OCI-LY1 (cell line): ENCODE measurements at regions not wholly inside any gene's neighbourhood (a gene's known extent, or its start where the extent isn't known, plus 50 kb on each side); places are given as distances from the start of the nearest gene placed in this dataset.

Source experiments
- H2AFZ ChIP-seq: fragments of 200-600 bp; sonication (generic), shearing (Covaris generic); 2 replicates; pipeline ENCODE4 v1.6.0; 2014; ENCODE audit warnings: antibody characterized with exemption, mild to moderate bottlenecking, low read length
- H3F3A ChIP-seq: fragments of 200-600 bp; sonication (generic), shearing (Covaris generic); 2 replicates; pipeline ENCODE4 v1.6.0; 2014; ENCODE audit warnings: mild to moderate bottlenecking, antibody characterized with exemption, low read length, moderate library complexity; ENCODE audit not compliant: insufficient read depth
- H3K27ac ChIP-seq: fragments of 200-600 bp; sonication (generic); 2 replicates; pipeline ENCODE4 v1.5.1; 2014; ENCODE audit warnings: low read length, mixed run types, mild to moderate bottlenecking, low read depth; ENCODE audit not compliant: poor library complexity, severe bottlenecking
- H3K27me3 ChIP-seq: fragments of 200-600 bp; sonication (generic); 2 replicates; pipeline ENCODE4 v1.6.0; 2014; ENCODE audit warnings: antibody characterized with exemption, mild to moderate bottlenecking, low read length, moderate library complexity; ENCODE audit not compliant: insufficient read depth
- H3K36me3 ChIP-seq: fragments of 200-600 bp; sonication (generic); 2 replicates; pipeline ENCODE4 v1.6.1; 2014; ENCODE audit warnings: mild to moderate bottlenecking, antibody characterized with exemption, low read length, moderate library complexity, mixed read lengths; ENCODE audit not compliant: insufficient read depth
- H3K4me1 ChIP-seq: fragments of 200-600 bp; sonication (generic); 2 replicates; pipeline ENCODE4 v1.5.1; 2014; ENCODE audit warnings: mild to moderate bottlenecking, low read length, moderate library complexity; ENCODE audit not compliant: insufficient read depth, severe bottlenecking
- H3K4me2 ChIP-seq: fragments of 200-600 bp; sonication (generic), shearing (Covaris generic); 2 replicates; pipeline ENCODE4 v1.6.1; 2014; ENCODE audit warnings: low read length
- H3K4me3 ChIP-seq: fragments of 200-600 bp; sonication (generic); 2 replicates; pipeline ENCODE4 v1.5.1; 2014; ENCODE audit warnings: low read length, low read depth, mild to moderate bottlenecking, mixed read lengths; ENCODE audit not compliant: poor library complexity, severe bottlenecking
- H3K79me2 ChIP-seq: fragments of 200-600 bp; shearing (Covaris generic); 2 replicates; pipeline ENCODE4 v1.6.1; 2016; ENCODE audit warnings: mixed run types, low read length, mixed read lengths; ENCODE audit not compliant: insufficient read depth
- H3K9ac ChIP-seq: fragments of 200-600 bp; sonication (generic), shearing (Covaris generic); 2 replicates; pipeline ENCODE4 v1.6.1; 2014; ENCODE audit warnings: mild to moderate bottlenecking, low read length, mixed read lengths
- H3K9me2 ChIP-seq: fragments of 200-600 bp; sonication (generic), shearing (Covaris generic); 2 replicates; pipeline ENCODE4 v1.6.1; 2014; ENCODE audit warnings: low read depth, mild to moderate bottlenecking, low read length, mixed read lengths
- H3K9me3 ChIP-seq: fragments of 200-600 bp; shearing (Covaris generic); 2 replicates; pipeline ENCODE4 v1.6.1; 2014; ENCODE audit warnings: low read length, mixed read lengths
- H4K20me1 ChIP-seq: fragments of 200-600 bp; sonication (generic), shearing (Covaris generic); 2 replicates; pipeline ENCODE4 v1.6.0; 2016; ENCODE audit warnings: mild to moderate bottlenecking, low read length; ENCODE audit not compliant: insufficient read depth
- EZH2 ChIP-seq: fragments of 200-600 bp; sonication (generic), shearing (Covaris generic); IDR thresholded peaks from 2 replicates; pipeline ENCODE4 v1.8.0; 2017; ENCODE audit warnings: borderline replicate concordance, mixed run types, mild to moderate bottlenecking, antibody characterized with exemption, low read length, moderate library complexity, mixed read lengths
- TF ChIP-seq, protein P1 (sequence below): fragments of 200-600 bp; sonication (generic), shearing (Covaris generic); IDR thresholded peaks from 2 replicates; pipeline ENCODE4 v1.5.1; 2017; ENCODE audit warnings: mild to moderate bottlenecking, antibody characterized with exemption, low read length, moderate library complexity, mixed read lengths

DNA sequence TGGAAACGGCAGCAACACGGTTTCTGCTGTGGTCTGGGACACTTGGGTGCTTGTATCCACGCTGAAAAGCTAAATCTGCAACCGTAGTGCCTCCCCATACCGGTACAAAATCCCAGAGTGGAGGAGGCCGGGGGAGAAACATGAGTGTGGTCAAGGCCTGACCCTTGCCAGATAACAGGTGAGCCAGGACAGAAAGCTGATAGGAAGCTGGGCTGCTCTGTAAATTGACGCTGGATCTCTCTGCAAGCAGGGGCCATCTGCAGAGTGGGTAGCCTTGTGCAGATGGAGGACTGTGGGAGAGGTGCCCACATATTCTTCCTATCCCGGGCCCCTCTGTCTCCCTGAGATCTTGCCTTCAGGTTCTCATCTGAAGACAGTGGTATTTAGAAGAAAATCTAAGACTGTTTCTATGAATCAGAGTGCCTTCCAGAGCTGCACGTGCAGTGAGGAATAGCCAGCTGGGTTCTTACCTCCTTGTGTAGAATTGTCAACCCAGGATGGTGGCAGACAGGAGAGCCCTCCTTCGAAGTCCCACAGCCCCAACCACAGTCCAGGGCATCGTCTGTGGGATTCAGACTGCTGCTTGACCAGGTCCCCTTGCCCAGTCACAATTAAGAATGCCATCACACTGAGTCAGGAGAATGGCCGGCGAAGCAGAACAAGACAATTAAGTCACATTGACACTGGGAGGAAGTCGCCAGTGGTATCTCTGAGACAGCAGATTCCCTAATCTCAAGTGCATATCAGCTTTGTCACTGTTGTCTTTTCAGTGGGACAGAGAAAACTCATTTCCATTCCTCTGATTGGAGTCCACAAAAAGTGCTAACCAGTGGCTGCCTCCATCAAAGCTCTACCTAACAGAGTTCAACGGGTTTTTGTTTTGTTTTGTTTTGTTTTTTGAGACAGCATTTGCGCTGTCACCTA lies 100.0 kb upstream of the RIPOR2 start:
- H3K27me3 ChIP-seq = no peaks in the 10 kb centered on the region
- peak overlapping the region; percentile 67 for H3K27ac ChIP-seq
- no peaks in the 10 kb centered on the region for H3K9me3 ChIP-seq
- H3K4me1 ChIP-seq = peaks cover 65% of the 10 kb centered on the region
- H3K9ac ChIP-seq = peak overlapping the region; percentile 48; the same call in 1 of the 2 replicates
- peak overlapping the region; percentile 43 for H3K4me3 ChIP-seq
- H3F3A ChIP-seq = peaks cover 5% of the 10 kb centered on the region; the same call in 1 of the 2 replicates
- H3K79me2 ChIP-seq = peaks cover 43% of the 10 kb centered on the region
- TF ChIP-seq, protein P1, sequence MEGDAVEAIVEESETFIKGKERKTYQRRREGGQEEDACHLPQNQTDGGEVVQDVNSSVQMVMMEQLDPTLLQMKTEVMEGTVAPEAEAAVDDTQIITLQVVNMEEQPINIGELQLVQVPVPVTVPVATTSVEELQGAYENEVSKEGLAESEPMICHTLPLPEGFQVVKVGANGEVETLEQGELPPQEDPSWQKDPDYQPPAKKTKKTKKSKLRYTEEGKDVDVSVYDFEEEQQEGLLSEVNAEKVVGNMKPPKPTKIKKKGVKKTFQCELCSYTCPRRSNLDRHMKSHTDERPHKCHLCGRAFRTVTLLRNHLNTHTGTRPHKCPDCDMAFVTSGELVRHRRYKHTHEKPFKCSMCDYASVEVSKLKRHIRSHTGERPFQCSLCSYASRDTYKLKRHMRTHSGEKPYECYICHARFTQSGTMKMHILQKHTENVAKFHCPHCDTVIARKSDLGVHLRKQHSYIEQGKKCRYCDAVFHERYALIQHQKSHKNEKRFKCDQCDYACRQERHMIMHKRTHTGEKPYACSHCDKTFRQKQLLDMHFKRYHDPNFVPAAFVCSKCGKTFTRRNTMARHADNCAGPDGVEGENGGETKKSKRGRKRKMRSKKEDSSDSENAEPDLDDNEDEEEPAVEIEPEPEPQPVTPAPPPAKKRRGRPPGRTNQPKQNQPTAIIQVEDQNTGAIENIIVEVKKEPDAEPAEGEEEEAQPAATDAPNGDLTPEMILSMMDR = no peak
- TF ChIP-seq EZH2 = no peak
- no peaks in the 10 kb centered on the region for H4K20me1 ChIP-seq
- peak overlapping the region; percentile 63 for H3K4me2 ChIP-seq
- H3K36me3 ChIP-seq = peaks cover 8% of the 10 kb centered on the region
- no peaks in the 10 kb centered on the region for H3K9me2 ChIP-seq
- no peak overlapping the region for H2AFZ ChIP-seq

DNA sequence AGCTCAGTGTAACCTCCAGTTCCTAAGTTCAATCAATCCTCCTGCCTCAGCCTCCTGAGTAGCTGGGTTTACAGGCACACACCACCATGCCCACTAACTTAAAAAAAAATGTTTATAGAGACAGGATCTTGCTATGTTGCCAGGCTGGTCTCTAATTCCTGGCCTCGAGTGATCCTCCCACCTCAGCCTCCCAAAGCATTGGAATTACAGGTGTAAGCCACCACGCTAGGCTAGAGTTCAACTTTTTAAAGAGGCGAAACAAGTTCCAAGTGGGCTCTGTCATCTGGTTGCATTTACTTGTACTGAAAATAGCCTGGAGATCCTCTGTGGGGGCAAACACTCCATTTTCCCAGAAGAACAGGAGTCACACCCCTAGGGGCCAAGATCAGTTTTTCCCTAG lies 100.7 kb upstream of the RIPOR2 start:
- Histone ChIP-seq H3K79me2 (peaks cover 50% of the 10 kb centered on the region), H3K4me2 (peak overlapping the region; percentile 63; the same call in 1 of the 2 replicates)

GRCh38 chr6:25038300-25038699 lies 102.5 kb upstream of the RIPOR2 start:
- peaks cover 5% of the 10 kb centered on the region; the same call in 1 of the 2 replicates for H3F3A ChIP-seq
- TF ChIP-seq, protein P1 = no peak
- no peak for TF ChIP-seq EZH2
- H3K27me3 ChIP-seq = no peaks in the 10 kb centered on the region
- H3K9ac ChIP-seq = no peak overlapping the region
- H3K4me3 ChIP-seq = no peak overlapping the region
- no peaks in the 10 kb centered on the region for H4K20me1 ChIP-seq
- no peaks in the 10 kb centered on the region for H3K9me3 ChIP-seq
- no peaks in the 10 kb centered on the region for H3K9me2 ChIP-seq
- H3K4me1 ChIP-seq = peaks cover 83% of the 10 kb centered on the region
- peaks cover 8% of the 10 kb centered on the region for H3K36me3 ChIP-seq
- H3K27ac ChIP-seq = no peak overlapping the region
- H2AFZ ChIP-seq = no peak overlapping the region
- peaks cover 52% of the 10 kb centered on the region for H3K79me2 ChIP-seq
- H3K4me2 ChIP-seq = no peak overlapping the region

More for the DNA sequence above, 100.7 kb upstream of the RIPOR2 start:
- no peak for TF ChIP-seq EZH2
- TF ChIP-seq, protein P1 = no peak
- H2AFZ ChIP-seq = no peak overlapping the region
- no peak overlapping the region for H3K9ac ChIP-seq
- no peaks in the 10 kb centered on the region for H3K9me3 ChIP-seq
- H3K27me3 ChIP-seq = no peaks in the 10 kb centered on the region
- H4K20me1 ChIP-seq = no peaks in the 10 kb centered on the region
- no peaks in the 10 kb centered on the region for H3K9me2 ChIP-seq
- peak overlapping the region; percentile 67 for H3K27ac ChIP-seq
- H3K4me1 ChIP-seq = peaks cover 69% of the 10 kb centered on the region
- H3K4me3 ChIP-seq = peak overlapping the region; percentile 43
- peaks cover 5% of the 10 kb centered on the region; the same call in 1 of the 2 replicates for H3F3A ChIP-seq
- peaks cover 8% of the 10 kb centered on the region for H3K36me3 ChIP-seq
